ENCODE measurements at regions not wholly inside any gene's neighbourhood (a gene's known extent, or its start where the extent isn't known, plus 50 kb on each side); places are given as distances from the start of the nearest gene placed in this dataset.
"Not testable (repeated sequence)": the region's sequence is repeated elsewhere in the genome, so short reads cannot be mapped to it uniquely, and the experiment has no call there.

- Histone ChIP-seq H3K9me3 (no peaks in the 10 kb centered on the region), H3K27me3 (no peaks in the 10 kb centered on the region), H3K4me1 (peaks cover 41% of the 10 kb centered on the region), H3K36me3 (no peaks in the 10 kb centered on the region), H3K4me3 (ENCODE audit: low read depth, low read length) (no peak overlapping the region)
- TF ChIP-seq, protein P1, sequence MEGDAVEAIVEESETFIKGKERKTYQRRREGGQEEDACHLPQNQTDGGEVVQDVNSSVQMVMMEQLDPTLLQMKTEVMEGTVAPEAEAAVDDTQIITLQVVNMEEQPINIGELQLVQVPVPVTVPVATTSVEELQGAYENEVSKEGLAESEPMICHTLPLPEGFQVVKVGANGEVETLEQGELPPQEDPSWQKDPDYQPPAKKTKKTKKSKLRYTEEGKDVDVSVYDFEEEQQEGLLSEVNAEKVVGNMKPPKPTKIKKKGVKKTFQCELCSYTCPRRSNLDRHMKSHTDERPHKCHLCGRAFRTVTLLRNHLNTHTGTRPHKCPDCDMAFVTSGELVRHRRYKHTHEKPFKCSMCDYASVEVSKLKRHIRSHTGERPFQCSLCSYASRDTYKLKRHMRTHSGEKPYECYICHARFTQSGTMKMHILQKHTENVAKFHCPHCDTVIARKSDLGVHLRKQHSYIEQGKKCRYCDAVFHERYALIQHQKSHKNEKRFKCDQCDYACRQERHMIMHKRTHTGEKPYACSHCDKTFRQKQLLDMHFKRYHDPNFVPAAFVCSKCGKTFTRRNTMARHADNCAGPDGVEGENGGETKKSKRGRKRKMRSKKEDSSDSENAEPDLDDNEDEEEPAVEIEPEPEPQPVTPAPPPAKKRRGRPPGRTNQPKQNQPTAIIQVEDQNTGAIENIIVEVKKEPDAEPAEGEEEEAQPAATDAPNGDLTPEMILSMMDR (IDR thresholded peaks at IDR 0.05; ENCODE audit: low read depth, low read length) = no peak
- DNase-seq = no peak
Observed at GRCh38 chr17:72380120-72380519, 259.3 kb downstream of the SOX9 start.

GRCh38 chr17:72380737-72381136, 259.9 kb downstream of the SOX9 start:
- Histone ChIP-seq H3K27me3 (no peaks in the 10 kb centered on the region), H3K4me1 (peaks cover 40% of the 10 kb centered on the region), H3K4me3 (ENCODE audit: low read depth, low read length) (no peak overlapping the region), H3K9me3 (no peaks in the 10 kb centered on the region), H3K36me3 (no peaks in the 10 kb centered on the region)
- TF ChIP-seq, protein P1 (IDR thresholded peaks at IDR 0.05; ENCODE audit: low read depth, low read length) = no peak
- DNase-seq = no peak

DNA sequence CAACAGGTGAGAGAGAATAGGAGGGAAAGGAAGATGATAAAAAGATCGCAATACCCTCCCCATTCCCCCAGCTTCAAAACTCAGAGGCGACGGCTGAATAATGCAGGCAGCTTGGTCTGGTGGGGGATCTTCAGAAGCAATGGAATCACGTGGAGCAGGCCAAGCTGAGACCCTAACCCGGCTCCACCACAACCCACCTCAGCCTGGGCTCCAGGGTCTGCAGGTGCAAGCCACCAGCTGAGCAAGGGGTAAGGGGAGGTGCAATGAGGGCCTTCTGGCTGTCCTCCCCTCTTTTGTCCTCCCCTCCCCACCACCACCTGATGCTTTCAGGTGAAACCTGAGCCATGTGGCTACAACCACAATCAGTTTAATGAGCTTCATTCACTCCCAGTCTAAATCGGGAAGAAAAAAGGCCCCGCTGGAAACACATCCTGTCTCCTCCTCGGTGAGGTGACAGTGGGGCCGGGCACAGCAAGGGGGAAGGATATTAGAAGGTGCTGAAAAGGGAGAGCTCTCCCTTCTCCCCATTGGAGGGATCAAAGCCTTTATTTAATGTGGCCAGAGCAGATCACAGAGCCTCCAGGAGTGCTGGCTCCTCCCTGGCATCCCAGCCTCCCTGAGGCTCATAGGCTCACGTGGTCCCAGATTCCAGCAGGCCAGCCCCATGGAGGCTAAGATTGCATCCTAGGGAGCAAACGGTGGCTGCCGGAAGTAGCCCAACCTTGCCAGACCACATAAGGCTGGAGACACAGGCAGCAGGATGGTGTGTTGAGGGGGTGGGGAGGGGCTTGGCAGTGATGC, 261.0 kb downstream of the SOX9 start:
- Histone ChIP-seq H3K4me1 (peaks cover 37% of the 10 kb centered on the region), H3K4me3 (ENCODE audit: low read depth, low read length) (no peak overlapping the region), H3K9me3 (no peaks in the 10 kb centered on the region), H3K27me3 (no peaks in the 10 kb centered on the region), H3K36me3 (no peaks in the 10 kb centered on the region)
- TF ChIP-seq, protein P1 (IDR thresholded peaks at IDR 0.05; ENCODE audit: low read depth, low read length) = no peak
- DNase-seq = no peak

GRCh38 chr17:72382971-72383722, 262.3 kb downstream of the SOX9 start:
- no peak for DNase-seq
- TF ChIP-seq, protein P1 (IDR thresholded peaks at IDR 0.05; ENCODE audit: low read depth, low read length) = no peak
- H3K4me3 ChIP-seq (ENCODE audit: low read depth, low read length) = no peak overlapping the region
- peaks cover 27% of the 10 kb centered on the region for H3K4me1 ChIP-seq
- H3K27me3 ChIP-seq = no peaks in the 10 kb centered on the region
- H3K9me3 ChIP-seq = no peaks in the 10 kb centered on the region
- H3K36me3 ChIP-seq = no peaks in the 10 kb centered on the region

DNA sequence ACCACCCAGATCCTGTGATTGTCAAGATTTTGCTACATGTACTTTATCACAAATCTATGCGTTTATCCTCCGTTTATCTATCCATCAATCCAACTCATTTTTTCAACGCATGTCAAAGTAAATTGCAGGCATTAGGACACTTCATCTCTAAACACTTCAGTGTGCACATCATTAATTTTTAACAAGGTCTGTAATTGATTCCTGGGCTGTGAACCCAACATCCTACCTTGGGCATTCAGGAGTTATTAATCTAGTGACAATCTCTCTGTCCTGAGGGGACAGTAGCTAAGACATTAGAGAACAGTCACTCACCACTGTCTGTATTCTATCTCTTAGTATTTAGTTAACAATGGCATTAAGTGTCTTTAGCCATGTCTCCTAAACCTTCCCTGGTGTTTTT, 264.7 kb downstream of the SOX9 start:
- no peaks in the 10 kb centered on the region for H3K27me3 ChIP-seq
- no peak overlapping the region for H3K4me3 ChIP-seq (ENCODE audit: low read depth, low read length)
- TF ChIP-seq, protein P1 (IDR thresholded peaks at IDR 0.05; ENCODE audit: low read depth, low read length) = no peak
- H3K36me3 ChIP-seq = no peaks in the 10 kb centered on the region
- peaks cover 11% of the 10 kb centered on the region for H3K4me1 ChIP-seq
- no peaks in the 10 kb centered on the region for H3K9me3 ChIP-seq
- DNase-seq = no peak

DNA sequence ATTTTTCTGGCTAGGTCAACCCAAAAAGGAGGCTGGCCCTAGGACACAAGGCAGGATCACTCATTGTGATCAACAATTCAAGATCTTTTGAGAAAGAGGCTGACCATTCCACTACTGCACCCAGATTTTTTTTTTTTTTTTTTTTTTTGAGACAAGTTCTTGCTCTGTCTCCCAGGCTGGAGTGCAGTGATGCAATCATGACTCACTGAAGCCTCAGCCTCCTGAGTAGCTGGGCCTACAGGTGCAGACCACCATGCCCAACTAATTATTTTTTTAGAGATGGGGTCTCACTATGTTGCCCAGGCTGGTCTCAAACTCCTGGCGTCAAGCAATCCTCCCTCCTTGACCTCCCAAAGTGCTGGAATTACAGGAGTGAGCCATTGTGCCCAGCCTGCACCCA, 265.4 kb downstream of the SOX9 start:
- not testable (repeated sequence) for H3K27me3 ChIP-seq; H3K4me3 ChIP-seq (ENCODE audit: low read depth, low read length); H3K36me3 ChIP-seq; DNase-seq; H3K9me3 ChIP-seq
- peaks cover 11% of the 10 kb centered on the region; the same call in 1 of the 2 replicates for H3K4me1 ChIP-seq

Data from BE2C (cell line).